ENCODE measurements at regions not wholly inside any gene's neighbourhood (a gene's known extent, or its start where the extent isn't known, plus 50 kb on each side); places are given as distances from the start of the nearest gene placed in this dataset.
"Not testable (repeated sequence)": the region's sequence is repeated elsewhere in the genome, so short reads cannot be mapped to it uniquely, and the experiment has no call there.

DNA sequence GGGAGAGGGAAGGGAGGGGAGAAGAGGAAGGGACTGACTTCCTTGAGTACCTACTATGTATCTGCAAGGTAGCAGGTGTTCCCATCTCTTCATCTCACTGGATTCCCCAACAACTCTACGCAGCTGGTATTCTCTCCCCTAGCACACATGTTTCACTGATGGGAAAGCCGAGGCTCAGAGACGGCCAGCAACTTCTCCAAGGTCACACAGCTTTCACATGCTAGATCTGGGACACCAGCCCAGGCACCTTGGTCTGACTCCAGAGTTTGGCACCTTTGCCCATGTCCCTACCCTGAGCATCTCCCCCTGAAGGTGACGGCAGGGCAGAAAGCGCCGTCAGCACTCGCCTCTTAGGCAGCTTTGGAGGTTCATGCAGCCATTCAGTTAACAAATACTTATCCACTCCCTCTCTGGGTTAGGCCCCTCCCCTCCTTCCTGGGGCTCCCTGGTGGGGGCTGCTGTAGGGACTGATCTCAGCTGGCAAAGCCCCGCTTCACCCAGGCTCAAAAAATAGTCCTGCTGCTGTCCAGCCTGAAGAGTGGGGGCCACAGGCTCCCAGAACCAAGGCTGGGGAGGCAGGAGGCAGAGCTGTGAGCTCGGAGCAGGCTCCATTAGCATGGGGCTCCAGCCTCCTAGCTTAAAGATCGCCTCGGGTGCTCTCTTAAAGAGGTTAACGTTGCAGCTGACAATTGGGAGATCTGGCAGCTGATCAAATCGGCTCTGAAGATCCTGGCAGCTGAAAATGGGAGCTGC is 79.4 kb downstream of the IGLL1 start:
- no peak for DNase-seq

DNA sequence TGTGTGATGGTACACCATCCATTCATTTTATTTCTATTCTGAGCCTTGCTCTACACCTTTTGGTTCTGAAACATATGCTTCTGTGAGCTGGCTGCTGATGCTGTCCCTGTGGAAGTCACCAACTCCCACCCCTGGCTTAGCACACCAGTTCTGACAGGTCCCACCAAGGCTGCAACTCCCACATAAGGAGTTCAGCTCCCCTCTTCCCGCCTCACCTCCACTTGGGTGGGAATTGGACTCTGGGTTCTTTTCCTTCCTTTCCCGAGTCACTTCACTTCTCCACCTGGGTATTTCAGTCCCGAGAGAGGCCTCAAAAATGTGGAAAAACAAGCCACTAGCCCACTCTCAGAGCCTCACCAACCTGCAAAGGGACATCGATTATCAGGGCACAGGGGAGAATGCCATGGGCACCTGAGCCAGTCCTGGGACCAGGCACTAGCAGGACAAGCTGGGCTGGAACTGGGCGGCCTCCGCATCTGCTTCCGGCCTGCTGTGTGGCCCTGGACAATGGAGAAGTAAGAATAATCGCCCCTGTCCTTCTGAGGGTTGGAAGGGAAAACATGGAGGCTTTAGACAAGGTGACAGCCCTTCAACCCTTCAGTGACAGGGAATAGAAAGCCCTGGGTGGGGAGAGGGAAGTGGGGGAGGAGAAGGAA is 80.1 kb downstream of the IGLL1 start:
- DNase-seq: no peak

DNA sequence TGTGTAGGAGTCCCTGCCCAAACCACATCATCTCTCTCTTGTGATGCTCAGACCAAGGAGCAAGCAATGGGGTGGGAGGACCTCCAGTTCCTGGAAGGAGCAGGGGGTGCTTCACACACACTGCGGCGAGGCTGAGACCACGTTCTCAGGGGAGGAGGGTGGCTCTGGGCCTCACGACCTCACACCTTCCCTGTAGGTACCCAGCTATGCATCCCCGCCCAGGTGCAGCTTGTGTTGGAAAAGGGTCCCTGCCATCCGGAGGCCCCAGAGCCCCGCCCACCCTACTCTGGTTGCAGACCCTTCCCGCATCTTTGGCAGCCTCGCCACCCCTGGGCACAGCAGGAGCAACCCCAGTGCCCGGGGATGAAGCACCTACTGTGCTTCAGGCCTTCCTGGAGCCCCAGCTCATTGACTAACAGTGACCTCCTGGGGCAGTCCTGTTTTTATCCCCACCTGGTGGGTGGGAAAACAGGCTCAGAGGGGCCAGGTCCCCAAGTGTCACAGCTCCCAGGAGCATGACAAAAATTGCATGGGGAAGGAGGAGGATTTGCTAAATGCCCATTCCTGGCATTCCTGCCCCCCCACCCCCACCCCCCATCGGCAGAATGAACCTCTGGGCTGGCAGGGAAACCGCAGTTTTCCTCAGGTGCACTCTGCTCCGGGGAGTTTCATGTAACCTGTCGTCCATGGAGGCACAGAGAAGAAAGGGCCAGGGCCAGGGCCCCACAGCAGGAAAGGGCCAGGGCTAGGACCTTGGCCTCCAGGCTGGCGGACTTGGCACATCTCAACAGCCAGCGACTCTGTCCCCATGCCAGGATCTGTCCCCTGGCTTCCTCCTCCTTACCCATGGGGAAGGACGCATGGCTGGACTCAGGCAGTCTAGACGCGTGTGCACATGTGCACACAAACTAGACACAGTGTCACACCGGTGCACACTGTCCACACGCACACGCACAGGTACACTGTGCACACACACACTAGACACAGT is 81.0 kb downstream of the IGLL1 start:
- no peak for DNase-seq

DNA sequence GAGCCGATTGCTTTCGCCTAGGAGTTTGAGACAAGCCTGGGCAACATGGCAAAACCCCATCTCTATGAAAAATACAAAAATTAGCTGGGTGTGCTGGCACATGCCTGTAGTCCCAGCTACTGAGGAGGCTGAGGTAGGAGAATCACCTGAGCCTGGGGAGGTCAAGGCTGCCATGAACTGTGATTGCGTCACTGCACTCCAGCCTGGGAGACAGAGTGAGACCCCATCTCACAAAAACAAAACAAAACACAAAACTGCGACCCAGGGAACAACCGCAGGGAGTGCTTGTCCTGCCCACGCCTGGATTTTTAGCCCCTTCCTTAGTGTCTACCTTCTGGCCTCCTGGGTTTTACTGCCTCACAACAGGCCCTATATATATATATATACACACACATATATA is 82.2 kb downstream of the IGLL1 start:
- not testable (repeated sequence) for DNase-seq

DNA sequence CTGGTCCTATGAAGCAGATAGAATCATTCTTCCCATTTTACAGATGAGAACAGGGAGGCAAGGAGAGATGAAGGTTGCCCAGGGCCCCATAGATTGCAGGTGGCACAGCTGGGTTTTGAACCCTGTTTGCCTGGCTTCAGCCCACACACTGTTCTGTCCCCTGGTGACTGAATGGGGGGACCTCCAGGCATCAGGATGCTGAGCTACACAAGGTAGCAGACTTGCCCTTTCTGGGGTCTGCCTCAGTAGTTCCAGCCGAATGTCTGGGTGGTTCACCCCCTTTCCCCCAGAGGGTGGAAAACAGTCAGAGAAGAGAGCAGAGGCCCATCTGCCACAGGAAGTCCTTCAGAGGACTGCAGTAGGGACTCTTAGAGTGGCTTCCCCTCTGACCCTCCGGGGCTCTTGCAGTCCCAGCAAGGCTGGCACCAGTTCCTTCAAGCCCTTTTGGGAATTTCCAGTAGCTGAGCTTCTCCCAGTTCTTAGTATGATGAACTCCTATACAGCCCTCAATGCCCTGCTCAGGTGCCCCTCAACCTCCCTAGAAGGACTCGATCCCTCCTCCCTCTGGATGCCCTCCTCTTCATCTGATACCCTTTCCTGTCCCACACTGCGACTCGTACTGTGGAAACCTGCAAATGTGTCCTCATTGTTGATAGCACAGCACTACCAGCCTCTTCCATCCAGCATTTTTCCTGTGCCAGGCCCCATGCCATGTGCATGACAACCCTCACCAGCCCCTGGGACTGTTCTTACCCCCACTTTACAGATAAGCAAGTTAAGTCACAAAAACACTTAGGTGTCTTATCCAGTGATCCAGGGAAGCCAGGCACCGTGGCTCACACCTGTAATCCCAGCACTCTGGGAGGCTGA is 82.8 kb downstream of the IGLL1 start:
- DNase-seq: no peak

DNA sequence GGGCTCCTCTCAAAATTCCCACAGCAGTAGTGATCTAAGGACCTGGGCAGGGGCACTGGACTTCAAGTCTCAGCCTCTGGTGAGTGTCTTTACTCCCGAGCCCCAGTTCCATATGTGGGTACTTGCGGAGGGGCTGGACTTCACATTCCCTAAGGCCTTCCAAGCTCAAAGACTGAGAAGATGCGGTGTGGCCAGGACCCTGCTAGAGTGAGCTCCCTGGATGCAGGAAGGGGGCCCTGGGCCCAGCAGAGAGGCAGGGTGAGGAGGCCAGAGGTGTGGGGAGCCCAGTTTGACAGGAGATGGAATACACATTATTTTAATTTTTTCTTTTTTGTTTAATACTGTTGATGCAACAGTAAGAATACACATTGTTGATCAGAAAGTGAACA is 83.7 kb downstream of the IGLL1 start:
- no peak for DNase-seq

DNA sequence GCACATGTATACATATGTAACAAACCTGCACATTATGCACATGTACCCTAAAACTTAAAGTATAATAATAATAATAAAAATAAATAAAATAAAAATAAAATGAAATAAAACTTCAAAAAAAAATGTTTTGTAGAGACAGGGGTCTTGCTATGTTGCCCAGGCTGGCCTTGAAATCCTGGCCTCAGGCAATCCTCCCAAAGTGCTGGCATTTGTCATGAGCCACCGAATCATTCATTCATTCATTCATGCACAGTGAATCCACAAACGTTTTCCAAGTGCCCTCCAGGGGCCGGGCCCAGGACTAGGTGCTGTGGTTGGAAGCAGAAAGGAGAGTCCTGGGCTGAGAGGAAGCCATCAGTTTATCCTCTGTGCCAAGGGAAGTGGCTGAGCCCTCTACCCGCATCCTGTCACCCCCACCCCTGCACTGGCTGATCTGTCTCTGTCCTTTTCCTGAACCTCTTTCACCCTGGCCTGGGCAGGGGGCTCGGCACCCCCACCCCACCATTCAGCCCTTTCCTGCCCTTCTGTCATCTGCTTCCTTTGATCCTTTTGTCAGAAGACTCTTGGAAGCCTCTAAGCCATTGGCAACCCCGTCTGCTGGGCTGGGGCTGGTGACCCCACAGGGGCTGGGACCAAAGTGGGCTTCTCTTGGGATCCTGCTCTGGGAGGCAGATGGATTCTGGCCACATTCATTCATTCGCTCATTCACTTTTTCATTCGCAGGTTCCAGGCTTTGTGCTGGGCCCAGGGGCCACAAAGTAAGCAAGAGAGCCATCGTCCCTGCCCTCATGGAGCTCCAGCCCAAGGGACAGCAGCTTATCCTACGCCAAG is 84.3 kb downstream of the IGLL1 start:
- DNase-seq: no peak

DNA sequence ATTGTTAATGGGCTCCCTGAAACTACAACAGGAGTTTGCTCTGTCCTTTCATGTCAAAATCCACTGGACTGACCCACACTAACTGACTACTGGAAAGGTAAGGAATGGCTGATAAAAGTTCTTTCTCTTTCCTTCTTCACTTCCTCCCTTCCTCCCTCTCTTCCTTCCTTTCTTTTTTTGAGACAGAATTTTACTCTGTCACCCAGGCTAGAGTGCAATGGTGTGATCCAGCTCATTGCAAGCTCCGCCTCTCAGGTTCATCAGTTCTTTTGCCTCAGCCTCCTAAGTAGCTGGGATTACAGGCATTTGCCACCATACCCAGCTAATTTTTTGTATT is 85.2 kb downstream of the IGLL1 start:
- no peak for DNase-seq

DNA sequence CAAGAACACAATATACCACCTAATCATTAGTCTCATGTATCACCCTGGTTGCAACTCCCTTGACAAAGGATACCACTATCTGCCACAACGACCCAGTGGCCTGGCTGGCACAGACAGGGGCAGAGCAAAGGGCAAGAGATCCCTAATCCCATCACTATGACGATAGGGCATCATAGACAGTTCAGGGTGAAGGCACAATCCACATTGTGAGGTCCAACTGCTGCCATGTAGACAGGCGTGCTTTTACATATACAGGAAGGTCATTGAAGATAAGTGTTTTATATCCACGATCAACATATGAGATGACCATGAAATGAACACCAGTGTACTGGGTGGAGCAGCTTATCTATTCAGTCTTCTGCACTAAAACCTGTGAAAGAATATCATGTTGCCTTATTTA is 94.6 kb downstream of the IGLL1 start:
- no peak for DNase-seq

DNA sequence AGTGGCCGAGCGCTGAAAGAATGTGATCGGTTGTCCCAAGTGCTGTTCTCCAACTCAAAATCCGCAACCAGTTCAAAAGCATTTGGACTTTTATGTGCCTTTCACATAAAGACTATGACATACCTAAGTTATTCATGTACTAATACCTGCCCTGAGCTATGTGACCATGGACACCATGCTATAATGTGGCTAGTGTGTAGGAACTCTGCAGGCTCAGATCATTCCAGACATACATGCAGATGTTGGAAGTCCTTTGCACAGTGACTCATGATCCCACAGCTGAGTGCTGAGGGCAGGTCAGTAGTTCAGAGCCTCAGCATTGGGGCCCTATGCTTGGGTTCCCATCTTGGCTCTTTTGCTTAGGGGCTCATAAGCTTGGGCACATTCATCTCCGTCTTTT is 95.4 kb downstream of the IGLL1 start:
- DNase-seq: no peak

DNA sequence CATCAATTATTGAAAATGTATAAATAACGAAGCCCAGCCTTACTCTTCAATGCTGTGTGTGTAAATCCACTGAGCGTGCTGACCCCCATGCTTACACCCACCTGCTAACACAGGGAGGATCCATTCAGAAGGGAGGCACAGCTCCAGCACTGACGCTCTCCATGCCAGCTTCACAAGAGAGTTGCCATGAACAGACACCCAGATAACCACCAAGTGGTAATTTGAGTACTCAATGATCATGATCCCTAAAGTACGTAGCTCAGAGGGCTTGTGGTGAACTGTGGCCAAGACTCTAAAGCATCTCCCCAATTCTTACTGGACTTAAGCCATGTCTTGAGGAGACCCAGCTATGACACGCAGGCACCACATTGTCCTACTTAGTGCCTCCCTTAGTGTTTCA is 98.7 kb downstream of the IGLL1 start:
- no peak for DNase-seq

DNA sequence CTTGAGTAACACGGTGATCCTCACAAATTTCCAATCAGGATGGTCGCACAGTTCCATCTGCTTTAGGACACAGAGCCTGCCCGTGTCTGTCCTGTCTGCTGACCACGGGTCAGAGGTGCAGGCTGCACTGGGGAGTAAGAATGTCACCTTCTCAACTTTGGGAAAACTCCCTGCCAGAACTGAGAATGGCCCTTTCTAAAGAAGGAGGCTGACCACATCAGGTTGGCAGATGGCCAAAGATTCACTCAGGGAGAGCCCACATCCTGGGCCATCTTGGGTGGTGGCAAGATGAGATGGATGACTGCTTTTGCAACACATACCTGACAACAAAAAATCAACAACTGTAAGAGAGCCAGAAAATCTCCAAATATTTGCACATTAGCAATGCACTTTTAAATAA is 101.9 kb downstream of the IGLL1 start:
- peak; percentile 15 for DNase-seq

DNA sequence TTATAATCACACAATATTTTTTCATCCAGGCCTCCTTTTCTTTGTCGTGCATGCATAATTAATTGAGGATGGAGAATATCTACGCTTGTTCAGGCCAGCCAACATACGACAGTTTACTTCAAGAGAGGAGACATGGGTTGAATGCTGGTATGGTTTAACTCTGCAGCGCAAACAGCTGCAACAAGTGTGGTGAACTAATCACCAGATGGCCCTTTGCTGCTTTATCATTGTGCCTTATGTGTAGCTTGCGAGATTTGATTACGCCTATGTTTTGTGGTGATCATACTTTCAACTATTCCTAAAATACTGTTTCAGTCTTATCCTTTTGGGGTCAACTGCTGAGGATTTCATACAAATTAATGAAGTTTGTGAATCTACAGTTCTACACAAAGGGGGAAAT is 105.6 kb downstream of the IGLL1 start:
- DNase-seq: not testable (repeated sequence)

DNA sequence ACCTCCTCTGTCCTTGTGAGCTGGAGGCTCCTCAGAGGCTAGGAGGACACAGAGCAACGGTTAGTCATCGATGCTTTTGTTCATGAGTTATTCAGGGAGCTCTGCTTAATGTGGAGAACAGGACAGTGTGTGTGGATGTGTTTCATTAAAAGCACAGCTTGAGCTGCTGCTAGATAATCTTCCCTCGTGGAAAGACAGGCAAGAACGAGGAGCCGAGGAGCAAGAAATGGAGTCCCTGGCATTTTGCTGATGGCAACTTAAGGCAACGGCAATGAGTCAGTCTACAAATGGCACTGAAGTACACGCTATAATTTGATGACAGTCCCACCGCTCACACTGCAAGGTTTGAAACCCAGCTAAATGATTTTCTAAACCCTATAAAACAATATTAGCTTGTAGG is 106.2 kb downstream of the IGLL1 start:
- no peak for DNase-seq

DNA sequence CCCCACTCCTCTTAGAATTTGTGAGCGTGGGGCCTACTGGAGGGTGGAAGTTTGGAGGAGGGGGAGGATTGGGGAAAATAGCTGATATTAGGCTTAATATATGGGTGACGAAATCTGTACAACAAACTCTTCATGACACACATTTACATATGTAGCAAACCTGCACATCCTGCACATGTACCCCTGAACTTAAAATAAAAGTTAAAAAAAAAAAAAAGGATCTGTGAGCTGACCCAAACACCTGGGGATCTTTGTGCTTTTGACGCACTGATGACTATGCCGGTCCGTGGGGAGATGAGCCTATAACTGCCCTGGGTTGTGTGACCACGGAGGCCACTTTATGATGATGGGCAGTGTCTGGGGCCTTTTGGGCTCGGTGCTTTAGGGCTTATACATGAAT is 107.7 kb downstream of the IGLL1 start:
- DNase-seq: not testable (repeated sequence)

DNA sequence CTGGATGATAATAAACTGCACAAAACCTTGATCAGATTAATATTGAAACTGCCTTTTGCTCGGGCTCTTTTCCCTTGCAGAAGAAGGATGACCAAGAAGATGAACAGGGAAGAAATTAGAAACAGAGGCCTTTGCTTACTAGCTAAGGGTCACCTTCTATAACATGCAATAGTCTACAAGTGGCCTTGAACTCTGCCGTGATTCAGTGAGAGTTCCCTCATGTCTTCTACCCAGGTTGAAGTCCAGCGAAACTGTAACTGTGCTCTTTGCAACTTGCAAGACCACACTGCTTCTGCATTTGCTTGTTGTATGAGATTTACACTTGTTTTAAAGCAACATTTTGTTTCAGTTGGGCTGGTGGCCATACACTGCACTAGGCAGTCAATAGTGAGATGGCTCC is 108.4 kb downstream of the IGLL1 start:
- DNase-seq: no peak

DNA sequence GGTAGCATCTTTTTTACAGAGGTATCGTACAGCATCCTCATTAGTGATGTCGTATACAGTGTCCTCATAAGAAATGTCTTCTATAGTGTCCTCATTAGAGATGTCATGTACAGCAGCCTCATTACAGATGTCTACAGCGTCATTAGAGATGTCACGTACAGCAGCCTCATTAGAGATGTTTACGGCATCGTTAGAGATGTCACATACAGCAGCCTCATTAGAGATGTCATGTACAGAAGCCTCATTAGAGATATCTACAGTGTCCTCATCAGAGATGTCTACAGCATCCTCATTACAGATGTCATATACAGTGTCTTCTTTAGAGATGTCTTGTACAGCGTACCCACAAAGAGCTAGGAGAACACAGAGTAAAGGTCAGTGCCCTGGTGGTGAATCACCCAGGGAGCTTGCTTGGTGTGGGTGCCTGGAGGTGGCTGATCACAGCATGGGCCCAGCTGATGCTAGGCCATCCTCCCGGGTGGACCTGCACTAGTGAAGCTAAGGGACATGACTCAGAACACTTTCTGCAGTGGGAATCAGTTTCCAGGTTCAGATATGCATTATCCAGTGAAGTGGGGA is 109.2 kb downstream of the IGLL1 start:
- no peak for DNase-seq

DNA sequence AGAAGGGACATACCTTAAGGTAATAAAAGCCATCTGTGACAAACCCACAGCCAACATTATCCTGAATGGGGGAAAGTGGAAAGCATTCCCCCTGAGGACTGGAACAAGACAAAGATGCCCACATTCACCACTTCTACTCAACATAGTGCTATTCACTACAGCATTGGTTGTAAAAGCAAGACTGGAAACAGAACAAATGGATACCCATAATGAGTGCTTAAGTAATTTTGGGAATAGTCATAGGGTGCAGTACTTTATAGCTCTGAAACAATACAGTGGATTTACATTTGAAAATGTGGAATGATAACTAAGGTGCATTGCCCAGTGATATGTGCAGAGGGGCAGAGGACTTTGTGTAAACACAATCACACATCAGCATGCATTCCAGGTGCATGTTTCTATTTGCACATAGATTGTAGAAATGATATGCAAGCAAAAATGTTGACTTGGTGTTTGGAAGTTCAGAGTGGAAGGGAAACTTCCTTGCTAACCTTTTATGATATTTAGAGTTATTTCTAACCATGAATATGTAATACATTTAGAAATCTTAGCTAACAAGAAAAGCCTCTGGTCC is 112.3 kb downstream of the IGLL1 start:
- no peak for DNase-seq

DNA sequence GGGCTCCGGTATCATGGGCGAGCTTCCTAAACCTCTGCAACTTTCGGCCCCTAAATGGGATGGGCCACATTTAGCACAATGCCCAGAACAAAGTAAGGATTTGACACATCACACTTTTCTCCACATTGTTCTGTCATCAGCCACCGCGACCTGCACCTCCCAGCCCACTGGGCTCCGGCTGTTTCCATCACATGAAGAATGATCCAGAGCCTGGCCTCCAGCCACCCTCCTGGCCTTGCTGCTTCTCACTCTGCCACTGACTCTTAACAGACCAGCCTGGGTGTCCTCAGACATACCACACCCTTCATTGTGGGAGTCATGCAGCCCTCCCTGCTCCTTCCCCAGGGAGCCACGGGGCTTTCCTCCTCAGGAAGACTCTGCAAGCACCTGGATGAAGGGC is 113.7 kb downstream of the IGLL1 start:
- DNase-seq: no peak

DNA sequence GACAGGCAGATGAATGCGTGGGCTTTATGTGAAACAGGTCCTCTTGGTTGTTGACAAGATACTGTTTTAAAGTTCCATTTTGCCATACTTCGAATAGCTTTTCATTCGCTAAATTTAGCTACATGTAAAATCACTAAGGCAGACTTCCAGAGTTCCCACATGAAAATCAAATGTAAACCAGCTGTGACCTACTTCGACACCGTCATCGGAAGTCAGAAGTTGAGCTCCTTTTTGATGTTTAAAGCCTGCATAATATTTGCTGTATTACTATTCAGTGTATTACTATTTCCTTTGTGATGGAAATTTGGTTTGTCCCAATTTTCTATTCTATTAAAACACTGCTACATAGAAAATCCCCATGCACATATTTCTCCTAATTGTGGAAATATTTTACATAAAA is 115.3 kb downstream of the IGLL1 start:
- DNase-seq: not testable (repeated sequence)

DNA sequence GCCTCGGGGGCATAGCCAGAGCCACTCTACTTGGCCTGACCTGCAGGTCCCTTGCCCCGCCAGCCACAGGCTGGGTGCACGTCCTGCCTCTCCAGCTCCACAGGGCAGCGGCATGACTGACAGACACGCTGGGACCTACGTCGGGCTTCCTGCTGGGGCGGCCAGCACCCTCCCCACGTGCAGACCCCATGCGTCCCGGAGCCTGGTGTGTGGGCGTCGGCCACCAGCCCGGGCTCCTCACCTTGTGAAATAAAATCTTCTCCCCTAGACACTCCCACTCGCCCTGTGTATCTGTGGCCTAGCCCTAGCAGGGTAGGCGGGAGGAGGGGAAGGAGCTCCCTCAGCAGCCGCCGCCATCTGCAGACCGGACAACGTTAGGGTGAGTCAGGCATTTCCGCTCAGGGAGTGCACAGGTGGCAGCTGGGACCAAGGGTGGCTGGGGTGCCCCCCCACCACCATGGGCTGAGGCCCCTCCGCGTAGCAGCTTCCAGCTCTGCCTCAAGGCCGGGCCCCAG is 119.5 kb downstream of the IGLL1 start:
- DNase-seq: not testable (repeated sequence)
